GM19035 (cell line): ENCODE measurements at regions not wholly inside any gene's neighbourhood (a gene's known extent, or its start where the extent isn't known, plus 50 kb on each side); places are given as distances from the start of the nearest gene placed in this dataset.
"Not testable (repeated sequence)": the region's sequence is repeated elsewhere in the genome, so short reads cannot be mapped to it uniquely, and the experiment has no call there.

Experiments used
- ATAC-seq: cut with Tn5 transposase; IDR thresholded peaks from one replicate; pipeline ENCODE4 v1.9.1; 2021; ENCODE audit not compliant: unreplicated experiment

- no peak for ATAC-seq
These were observed 55.0 kb downstream of the FOXA2 start for GRCh38 chr20:22529150-22530019.

- ATAC-seq, result no peak
These were observed 57.8 kb downstream of the FOXA2 start for GRCh38 chr20:22526512-22527012.

GRCh38 chr20:22525821-22526220, 58.6 kb downstream of the FOXA2 start:
- no peak for ATAC-seq

- no peak for ATAC-seq
These were observed 59.1 kb downstream of the FOXA2 start for GRCh38 chr20:22525069-22525820.

- ATAC-seq, result no peak
These were observed 59.9 kb downstream of the FOXA2 start for GRCh38 chr20:22524393-22525015.

GRCh38 chr20:22523499-22524392, 60.6 kb downstream of the FOXA2 start:
- ATAC-seq, result no peak

- no peak for ATAC-seq
These were observed 61.3 kb downstream of the FOXA2 start for GRCh38 chr20:22523128-22523498.

GRCh38 chr20:22522701-22523100, 61.7 kb downstream of the FOXA2 start:
- no peak for ATAC-seq

- ATAC-seq, result not testable (repeated sequence)
These were observed 62.4 kb downstream of the FOXA2 start for GRCh38 chr20:22521940-22522339.

- no peak for ATAC-seq
These were observed 64.0 kb downstream of the FOXA2 start for GRCh38 chr20:22520381-22520780.

- ATAC-seq, result no peak
These were observed 69.1 kb downstream of the FOXA2 start for GRCh38 chr20:22515264-22515663.

- ATAC-seq, result no peak
These were observed 70.8 kb downstream of the FOXA2 start for GRCh38 chr20:22513574-22513973.

GRCh38 chr20:22512911-22513489, 71.4 kb downstream of the FOXA2 start:
- no peak for ATAC-seq

- ATAC-seq, result no peak
These were observed 72.1 kb downstream of the FOXA2 start for GRCh38 chr20:22511943-22512910.

- no peak for ATAC-seq
These were observed 74.6 kb downstream of the FOXA2 start for GRCh38 chr20:22509843-22510147.

- no peak for ATAC-seq
These were observed 75.1 kb downstream of the FOXA2 start for GRCh38 chr20:22509090-22509842.

GRCh38 chr20:22508426-22508825, 75.9 kb downstream of the FOXA2 start:
- no peak for ATAC-seq

- no peak for ATAC-seq
These were observed 77.0 kb downstream of the FOXA2 start for GRCh38 chr20:22507240-22507961.
